MM.1S (cell line): ENCODE measurements at regions not wholly inside any gene's neighbourhood (a gene's known extent, or its start where the extent isn't known, plus 50 kb on each side); places are given as distances from the start of the nearest gene placed in this dataset.

ENCODE experiments used
- EZH2 ChIP-seq: fragments of 300-600 bp; sonication (generic); optimal IDR thresholded peaks from 2 replicates; pipeline ENCODE3; 2017; ENCODE audit warnings: low read depth, mild to moderate bottlenecking, antibody characterized with exemption, low read length, mixed read lengths
- EZH2phosphoT487 ChIP-seq: fragments of 300-600 bp; sonication (generic); IDR thresholded peaks from 2 replicates; pipeline ENCODE4 v1.6.1; 2018; ENCODE audit warnings: antibody characterized with exemption, low read length
- TF ChIP-seq, protein P1 (sequence below): fragments of 300-600 bp; sonication (generic); IDR thresholded peaks from 2 replicates; pipeline ENCODE4 v1.5.1; 2016; ENCODE audit warnings: antibody characterized with exemption, low read length, mixed read lengths

DNA sequence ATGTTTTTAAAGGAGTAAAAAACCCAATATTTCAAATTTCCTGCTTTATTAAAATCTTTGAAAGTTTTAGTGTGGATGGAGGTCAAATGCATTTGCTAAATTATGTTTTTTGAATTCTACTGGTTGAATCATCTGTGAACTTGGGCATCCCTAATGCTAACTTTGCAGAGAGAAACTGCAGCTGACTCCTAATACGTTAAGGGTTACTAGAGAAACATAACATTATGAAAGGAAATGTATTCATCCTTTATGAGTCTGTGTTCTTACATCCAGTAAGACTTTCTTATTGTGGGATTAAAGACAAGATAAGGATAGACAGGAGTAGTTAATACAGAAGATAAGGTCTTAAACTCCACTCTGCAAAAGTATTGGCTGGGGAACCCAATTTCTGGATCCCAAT lies 140.6 kb downstream of the FAM124B start:
- TF ChIP-seq, protein P1, sequence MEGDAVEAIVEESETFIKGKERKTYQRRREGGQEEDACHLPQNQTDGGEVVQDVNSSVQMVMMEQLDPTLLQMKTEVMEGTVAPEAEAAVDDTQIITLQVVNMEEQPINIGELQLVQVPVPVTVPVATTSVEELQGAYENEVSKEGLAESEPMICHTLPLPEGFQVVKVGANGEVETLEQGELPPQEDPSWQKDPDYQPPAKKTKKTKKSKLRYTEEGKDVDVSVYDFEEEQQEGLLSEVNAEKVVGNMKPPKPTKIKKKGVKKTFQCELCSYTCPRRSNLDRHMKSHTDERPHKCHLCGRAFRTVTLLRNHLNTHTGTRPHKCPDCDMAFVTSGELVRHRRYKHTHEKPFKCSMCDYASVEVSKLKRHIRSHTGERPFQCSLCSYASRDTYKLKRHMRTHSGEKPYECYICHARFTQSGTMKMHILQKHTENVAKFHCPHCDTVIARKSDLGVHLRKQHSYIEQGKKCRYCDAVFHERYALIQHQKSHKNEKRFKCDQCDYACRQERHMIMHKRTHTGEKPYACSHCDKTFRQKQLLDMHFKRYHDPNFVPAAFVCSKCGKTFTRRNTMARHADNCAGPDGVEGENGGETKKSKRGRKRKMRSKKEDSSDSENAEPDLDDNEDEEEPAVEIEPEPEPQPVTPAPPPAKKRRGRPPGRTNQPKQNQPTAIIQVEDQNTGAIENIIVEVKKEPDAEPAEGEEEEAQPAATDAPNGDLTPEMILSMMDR: no peak
- TF ChIP-seq EZH2: no peak
- TF ChIP-seq EZH2phosphoT487: no peak
